ENCODE measurements at regions not wholly inside any gene's neighbourhood (a gene's known extent, or its start where the extent isn't known, plus 50 kb on each side); places are given as distances from the start of the nearest gene placed in this dataset.

- no peak for DNase-seq (ENCODE audit: low spot score)
Observed at GRCh38 chr5:173689737-173690360, 73.4 kb upstream of the BOD1 start.

DNA sequence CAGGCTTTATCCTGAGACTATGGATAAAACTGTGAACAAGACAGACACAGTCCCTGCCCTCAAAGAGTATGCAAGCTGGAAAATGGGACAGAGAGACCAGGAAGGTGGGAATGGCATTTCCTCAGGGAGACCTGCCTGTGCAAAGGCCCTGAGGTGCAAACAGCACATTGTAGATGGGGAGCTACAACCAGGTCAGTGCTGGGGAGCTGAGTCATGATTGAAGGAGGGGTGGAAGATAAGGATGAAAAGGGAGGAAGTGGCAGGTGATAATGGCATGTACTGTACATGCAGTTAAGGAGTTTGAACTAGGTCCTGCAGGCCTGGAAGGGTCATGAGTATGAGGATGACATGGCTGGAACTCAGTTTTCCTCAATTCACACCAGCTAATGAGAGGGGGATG, 75.5 kb upstream of the BOD1 start:
- DNase-seq (ENCODE audit: low spot score) = no peak

DNA sequence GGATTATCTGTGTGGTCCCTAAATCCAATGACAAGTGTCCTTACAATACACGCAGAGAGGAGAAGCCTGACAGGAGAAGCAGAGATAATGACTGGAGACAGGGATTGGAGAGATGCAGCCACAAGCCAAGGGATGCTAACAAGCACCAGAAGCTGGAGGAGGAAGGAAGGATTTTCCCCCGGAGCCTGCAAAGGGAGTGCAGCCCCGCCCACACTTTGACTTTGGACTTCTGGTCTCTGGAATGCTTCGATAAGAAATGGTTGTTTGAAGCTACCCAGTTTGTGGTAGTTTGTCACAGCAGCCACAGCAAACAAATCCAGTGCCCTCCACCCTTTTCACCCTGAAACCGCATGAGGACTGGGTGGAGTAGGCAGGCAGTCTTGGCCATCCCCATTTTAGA, 77.2 kb upstream of the BOD1 start:
- no peak for DNase-seq (ENCODE audit: low spot score)

DNA sequence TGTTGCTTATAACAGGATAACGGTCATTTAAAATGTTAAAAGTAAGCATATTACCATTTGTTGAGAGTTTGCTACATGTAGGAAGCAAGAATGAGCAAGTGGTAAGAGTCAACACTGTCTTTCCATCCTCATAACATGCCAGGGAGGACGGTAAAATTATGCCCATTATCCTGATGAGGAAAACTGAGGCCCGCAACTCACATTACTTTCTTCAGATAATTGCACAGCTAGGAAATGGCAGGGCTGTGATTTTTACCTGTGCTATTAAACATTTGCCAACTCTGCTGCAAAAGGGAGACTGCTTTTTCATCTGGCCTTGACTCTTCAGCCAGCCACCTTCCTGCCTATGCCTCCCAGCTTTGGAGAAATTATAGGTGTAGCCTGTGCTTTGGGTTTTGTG, 79.8 kb upstream of the BOD1 start:
- no peak for DNase-seq (ENCODE audit: low spot score)

DNA sequence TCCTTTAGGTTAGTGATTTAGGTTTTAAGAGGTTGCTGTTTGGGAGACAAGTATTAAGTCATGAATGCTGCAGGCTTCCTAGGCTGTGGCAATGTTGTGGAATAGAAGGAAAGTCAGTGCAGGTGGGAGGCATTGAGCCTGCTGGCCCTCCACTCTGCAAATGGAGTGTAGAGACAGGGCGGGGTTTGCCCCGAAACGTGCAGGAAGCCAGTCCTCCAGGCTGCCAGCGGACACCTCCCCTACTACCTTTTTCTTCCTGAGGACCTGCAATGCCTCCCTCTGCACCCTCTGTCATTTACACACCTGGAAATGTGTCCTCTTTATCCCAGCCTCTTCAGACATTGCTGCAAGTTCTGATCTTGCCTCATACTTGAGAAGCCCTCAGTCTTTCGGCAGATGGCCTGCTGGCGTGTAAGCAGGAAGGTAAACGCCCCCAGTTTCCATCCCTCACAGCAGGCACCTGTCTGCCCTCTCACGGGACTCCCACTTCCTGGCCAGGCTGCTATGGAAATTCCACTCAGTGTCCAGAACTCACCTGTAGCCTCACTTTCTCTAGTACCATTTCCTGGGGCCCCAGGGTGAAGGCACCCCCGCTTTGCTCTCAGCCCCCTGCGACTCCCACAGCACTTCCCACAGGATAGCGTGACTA, 81.6 kb upstream of the BOD1 start:
- no peak for DNase-seq (ENCODE audit: low spot score)

DNA sequence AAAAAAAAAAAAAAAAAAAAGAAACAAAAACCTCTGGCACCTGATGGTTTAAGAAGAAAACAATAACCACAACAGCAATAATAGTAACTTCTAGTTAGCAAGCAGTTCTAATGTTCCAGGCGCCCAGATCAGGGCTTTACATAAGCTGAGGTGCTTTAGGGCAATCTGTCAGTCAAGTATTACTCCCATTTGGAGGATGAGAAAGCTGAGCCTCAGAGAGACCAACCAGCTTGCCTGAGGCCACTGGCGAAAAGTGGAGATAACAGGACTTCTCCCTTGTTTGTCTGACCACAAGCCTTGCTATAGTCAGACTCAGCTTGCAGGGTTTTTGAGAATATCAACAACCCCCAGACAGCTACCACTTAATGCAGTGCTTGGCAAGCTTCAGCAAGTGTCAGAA, 83.5 kb upstream of the BOD1 start:
- DNase-seq (ENCODE audit: low spot score) = no peak

- DNase-seq (ENCODE audit: low spot score) = no peak
Observed at GRCh38 chr5:173703466-173703865, 87.0 kb upstream of the BOD1 start.

- DNase-seq (ENCODE audit: low spot score) = no peak
Observed at GRCh38 chr5:173704615-173705511, 88.4 kb upstream of the BOD1 start.

DNA sequence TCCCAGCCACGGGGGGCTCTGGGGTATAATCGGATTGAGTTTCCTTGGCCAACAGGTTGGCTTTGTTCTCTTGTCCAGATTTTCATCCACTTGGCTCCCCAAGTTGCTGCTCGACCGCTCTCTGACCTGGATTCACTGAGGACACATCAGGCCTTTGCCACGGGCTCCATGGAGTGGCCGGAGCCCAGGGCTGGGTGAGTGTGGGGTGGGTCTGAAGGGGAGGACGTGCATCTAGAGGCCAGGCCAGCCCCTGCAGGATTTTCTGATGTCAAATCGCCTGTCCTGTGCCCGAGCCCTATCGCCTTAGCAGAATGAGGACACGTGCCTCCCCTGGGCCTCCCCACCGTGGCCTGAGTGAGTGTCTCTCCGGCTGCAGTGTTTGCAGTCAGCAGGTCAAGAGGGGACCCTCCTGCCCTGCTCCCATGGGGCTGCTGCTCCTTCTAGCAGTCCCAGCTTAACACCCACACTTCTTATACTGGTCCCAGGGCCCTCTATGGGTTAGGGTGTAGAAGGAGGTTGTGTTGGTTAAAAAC, 89.1 kb upstream of the BOD1 start:
- DNase-seq (ENCODE audit: low spot score) = no peak

- no peak for DNase-seq (ENCODE audit: low spot score)
Observed at GRCh38 chr5:173706700-173707099, 90.2 kb upstream of the BOD1 start.

GRCh38 chr5:173707392-173707791, 90.9 kb upstream of the BOD1 start:
- DNase-seq (ENCODE audit: low spot score) = no peak

- no peak for DNase-seq (ENCODE audit: low spot score)
Observed at GRCh38 chr5:173709145-173709544, 92.7 kb upstream of the BOD1 start.

GRCh38 chr5:173709761-173710160, 93.3 kb upstream of the BOD1 start:
- DNase-seq (ENCODE audit: low spot score) = no peak

- DNase-seq (ENCODE audit: low spot score) = no peak
Observed at GRCh38 chr5:173710528-173710927, 94.1 kb upstream of the BOD1 start.

DNA sequence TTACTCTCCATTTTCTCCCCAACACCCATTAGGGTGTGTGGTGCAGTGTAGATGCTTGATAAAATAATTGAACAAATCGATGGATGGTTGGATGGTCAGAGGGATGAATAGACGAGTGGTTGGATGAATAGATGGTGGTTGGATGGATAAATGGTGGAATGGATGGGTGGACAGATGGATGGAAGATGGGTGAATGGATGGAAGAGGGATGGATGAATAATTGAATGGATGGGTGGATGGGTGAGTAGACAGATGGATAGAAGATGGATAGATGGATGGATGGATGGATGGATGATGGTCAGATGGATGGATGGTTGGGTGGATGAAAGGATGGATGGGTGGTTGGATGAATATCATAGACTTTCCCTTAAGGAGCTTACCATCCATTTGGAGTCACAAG, 95.0 kb upstream of the BOD1 start:
- DNase-seq (ENCODE audit: low spot score) = no peak

- DNase-seq (ENCODE audit: low spot score) = no peak
Observed at GRCh38 chr5:173712609-173713175, 96.2 kb upstream of the BOD1 start.

- no peak for DNase-seq (ENCODE audit: low spot score)
Observed at GRCh38 chr5:173714551-173715428, 98.3 kb upstream of the BOD1 start.

DNA sequence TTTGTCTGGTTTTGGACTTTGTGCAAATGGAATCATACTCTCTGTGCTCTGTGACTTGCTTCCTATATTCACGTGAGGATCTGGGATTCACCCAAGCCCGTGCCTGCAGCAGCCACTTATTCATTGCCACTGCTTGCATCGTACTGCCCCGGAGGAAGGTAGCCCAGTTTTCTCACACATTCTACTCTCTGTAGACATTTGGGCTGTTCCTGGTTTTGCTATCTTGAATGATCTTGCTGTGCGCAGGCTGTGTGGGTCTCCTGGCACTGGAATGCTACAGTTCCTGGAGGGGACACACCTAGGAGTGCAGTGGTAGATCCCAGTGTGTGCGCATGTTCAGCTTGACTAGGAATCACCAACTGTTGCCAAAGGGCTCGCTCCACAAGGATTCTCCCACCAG, 99.2 kb upstream of the BOD1 start:
- DNase-seq (ENCODE audit: low spot score) = no peak

DNA sequence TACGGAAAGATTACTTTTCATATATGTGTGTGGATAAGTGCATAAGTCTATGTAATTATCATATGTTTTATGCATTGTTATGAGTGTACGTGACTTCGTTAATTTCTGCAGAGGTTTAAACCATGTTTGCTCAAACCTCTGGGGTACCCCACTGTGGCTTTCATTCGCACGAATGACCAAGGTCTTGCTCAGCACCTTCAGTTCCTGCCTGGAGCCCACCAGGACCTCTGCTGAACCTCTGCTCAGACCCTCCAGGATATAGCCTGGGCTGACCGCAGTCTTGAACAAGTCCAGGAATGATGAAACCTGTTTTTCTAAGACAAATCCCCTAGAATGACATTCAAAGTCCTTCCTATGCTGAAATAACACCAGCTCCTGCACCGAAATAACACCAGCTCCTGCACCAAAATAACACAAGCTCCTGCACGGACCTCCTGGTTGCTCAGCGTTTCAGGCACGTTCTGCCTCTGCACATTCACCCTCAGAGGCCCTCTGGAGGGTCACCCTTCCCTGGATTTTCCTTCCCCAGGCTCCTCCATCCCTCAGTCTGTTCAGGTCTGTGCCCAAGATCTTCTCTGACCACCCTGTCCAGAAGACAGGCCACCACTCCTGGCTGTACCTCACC, 99.7 kb upstream of the BOD1 start:
- no peak for DNase-seq (ENCODE audit: low spot score)

DNA sequence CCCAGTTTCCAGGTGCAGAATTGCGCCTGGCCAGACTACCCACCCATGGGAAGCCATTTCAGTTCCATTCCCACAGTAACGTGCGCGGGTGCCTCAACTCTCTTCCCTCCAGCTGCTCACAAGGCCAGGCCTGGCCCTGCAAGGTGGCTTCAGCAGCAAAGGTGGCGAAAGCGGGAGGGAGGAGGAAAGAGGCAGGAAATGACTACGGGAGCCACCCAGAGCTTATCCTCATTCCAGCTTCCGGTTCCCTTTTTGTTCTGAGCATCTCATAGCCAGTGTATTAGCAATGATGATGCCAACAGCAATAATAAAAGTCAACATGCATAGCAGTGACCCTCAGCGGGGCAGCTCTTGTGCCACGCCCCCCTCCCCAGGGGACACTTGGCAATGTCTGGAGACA, 101.5 kb upstream of the BOD1 start:
- no peak for DNase-seq (ENCODE audit: low spot score)

DNA sequence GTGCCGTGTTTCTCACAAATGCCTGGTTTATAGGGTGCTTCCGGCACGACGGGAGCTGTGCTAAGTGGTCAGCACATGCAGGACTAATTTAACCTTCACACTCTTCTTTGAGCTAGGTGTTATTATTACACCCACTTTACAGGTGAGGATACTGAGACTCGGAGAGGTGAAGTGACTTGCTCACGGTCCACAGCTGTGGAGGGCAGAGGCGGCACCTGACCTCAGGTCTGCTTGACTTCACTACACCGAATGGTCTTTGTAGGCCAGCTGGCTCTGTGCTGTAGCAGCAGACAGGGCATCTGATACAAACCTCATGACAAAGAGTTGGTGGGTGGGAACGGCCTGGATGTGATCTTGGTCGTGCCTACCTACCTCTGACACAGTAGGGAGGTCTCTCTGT, 102.0 kb upstream of the BOD1 start:
- no peak for DNase-seq (ENCODE audit: low spot score)

Data from left forelimb (tissue), 1 donor.